CD4-positive, alpha-beta memory T cell (primary cell): ENCODE measurements at regions not wholly inside any gene's neighbourhood (a gene's known extent, or its start where the extent isn't known, plus 50 kb on each side); places are given as distances from the start of the nearest gene placed in this dataset.

Source experiments
- CTCF ChIA-PET: fragments of 350-600 bp; sonication (Branson Sonifier 250); formaldehyde crosslinking; loops from one replicate; lab custom pipeline; 2021; ENCODE audit warnings: inconsistent platforms; ENCODE audit not compliant: partially characterized antibody; lab: Charles Lee
- POLR2A ChIA-PET: fragments of 350-600 bp; sonication (Branson Sonifier 250); formaldehyde crosslinking; loops from one replicate; lab custom pipeline; 2021; ENCODE audit not compliant: partially characterized antibody; lab: Charles Lee
- DNase-seq, 5 donors: peaks; one replicate each; pipeline versions ENCODE4 v3.0.0 to v3.0.0-alpha.2; 2020 to 2022; ENCODE audit warnings: mixed read lengths in 1 of 5
- H3K27ac ChIP-seq: one replicate; pipeline ENCODE4 v1.7.0; 2013; ENCODE audit warnings: low read depth, low read length
- H3K27me3 ChIP-seq: 2 replicates; pipeline ENCODE4 v1.7.0; 2013; ENCODE audit warnings: mild to moderate bottlenecking, low read length, moderate library complexity; ENCODE audit not compliant: insufficient read depth
- H3K36me3 ChIP-seq: 2 replicates; pipeline ENCODE4 v1.7.0; 2013; ENCODE audit warnings: mild to moderate bottlenecking, low read length, moderate library complexity; ENCODE audit not compliant: insufficient read depth
- H3K4me1 ChIP-seq: 2 replicates; pipeline ENCODE4 v1.7.0; 2013; ENCODE audit warnings: mild to moderate bottlenecking, low read length, moderate library complexity; ENCODE audit not compliant: insufficient read depth
- H3K4me3 ChIP-seq, 2 donors: one replicate each; pipeline ENCODE4 v1.7.0; 2013; ENCODE audit warnings: low read length in 2 of 2, mild to moderate bottlenecking in 1 of 2
- H3K9me3 ChIP-seq, 2 donors: one replicate each; pipeline ENCODE4 v1.7.0; 2013; ENCODE audit warnings: low read length in 2 of 2, control low read depth in 1 of 2; ENCODE audit not compliant: control insufficient read depth in 1 of 2
- H3K27ac Mint-ChIP-seq, 7 donors: one replicate each; pipeline ENCODE4 v1.8.0; 2020 to 2021; ENCODE audit warnings: mixed read lengths in 7 of 7, mild to moderate bottlenecking in 6 of 7, inconsistent platforms in 3 of 7, moderate library complexity in 3 of 7
- H3K27me3 Mint-ChIP-seq, 2 donors: one replicate each; pipeline ENCODE4 v1.8.0; 2020 to 2021; ENCODE audit warnings: mixed read lengths in 2 of 2
- H3K36me3 Mint-ChIP-seq, 2 donors: one replicate each; pipeline ENCODE4 v1.8.0; 2020 to 2021; ENCODE audit warnings: mixed read lengths in 2 of 2, inconsistent platforms in 1 of 2, mild to moderate bottlenecking in 1 of 2
- H3K4me1 Mint-ChIP-seq, 4 donors: one replicate each; pipeline ENCODE4 v1.8.0; 2020 to 2021; ENCODE audit warnings: mixed read lengths in 4 of 4, mild to moderate bottlenecking in 1 of 4
- H3K4me3 Mint-ChIP-seq, 8 donors: one replicate each; pipeline ENCODE4 v1.8.0; 2020 to 2021; ENCODE audit warnings: mixed read lengths in 8 of 8, mild to moderate bottlenecking in 7 of 8, moderate library complexity in 6 of 8, inconsistent platforms in 3 of 8
- H3K9me3 Mint-ChIP-seq, 8 donors: one replicate each; pipeline ENCODE4 v1.8.0; 2020 to 2021; ENCODE audit warnings: mixed read lengths in 8 of 8, mild to moderate bottlenecking in 5 of 8, inconsistent platforms in 3 of 8, moderate library complexity in 1 of 8
- intact Hi-C: fragments of 100-400 bp; cut with micrococcal nuclease; formaldehyde crosslinking; loops from one replicate; pipeline ENCODE4 v1.15.1; 2023

- Histone ChIP-seq H3K9me3 (no peaks in the 10 kb centered on the region), H3K4me1 (no peaks in the 10 kb centered on the region), H3K4me3 (no peak overlapping the region), H3K36me3 (no peaks in the 10 kb centered on the region), H3K27me3 (no peaks in the 10 kb centered on the region), H3K27ac (no peak overlapping the region)
- Mint-ChIP-seq H3K4me1 (no peaks in the 10 kb centered on the region), H3K27ac (no peak overlapping the region), H3K9me3 (no peaks in the 10 kb centered on the region), H3K27me3 (peaks cover 0 to 2% of the 10 kb centered on the region in 2 donors), H3K36me3 (no peaks in the 10 kb centered on the region), H3K4me3 (no peak overlapping the region)
- DNase-seq: no peak
- ChIA-PET POLR2A (no interaction called here), CTCF (no interaction called here)
- intact Hi-C loops: no loop called here
Observed at GRCh38 chr9:107105784-107106183, 177.3 kb upstream of the RAD23B start.

GRCh38 chr9:107106416-107106815, 176.7 kb upstream of the RAD23B start:
- H3K36me3 ChIP-seq: no peaks in the 10 kb centered on the region
- H3K27ac ChIP-seq: no peak overlapping the region
- intact Hi-C loops: no loop called here
- H3K4me3 Mint-ChIP-seq: no peak overlapping the region
- H3K36me3 Mint-ChIP-seq: no peaks in the 10 kb centered on the region
- H3K27ac Mint-ChIP-seq: no peak overlapping the region
- H3K4me1 Mint-ChIP-seq: no peaks in the 10 kb centered on the region
- no peaks in the 10 kb centered on the region for H3K27me3 ChIP-seq
- peaks cover 0 to 2% of the 10 kb centered on the region in 2 donors for H3K27me3 Mint-ChIP-seq
- H3K9me3 ChIP-seq: no peaks in the 10 kb centered on the region
- H3K4me3 ChIP-seq: no peak overlapping the region
- no peaks in the 10 kb centered on the region for H3K9me3 Mint-ChIP-seq
- no peaks in the 10 kb centered on the region for H3K4me1 ChIP-seq
- CTCF ChIA-PET: no interaction called here
- no peak for DNase-seq
- POLR2A ChIA-PET: no interaction called here

GRCh38 chr9:107108342-107109130, 174.5 kb upstream of the RAD23B start:
- Histone ChIP-seq H3K4me3 (no peak overlapping the region), H3K36me3 (no peaks in the 10 kb centered on the region), H3K27me3 (no peaks in the 10 kb centered on the region), H3K9me3 (no peaks in the 10 kb centered on the region), H3K4me1 (no peaks in the 10 kb centered on the region), H3K27ac (no peak overlapping the region)
- Mint-ChIP-seq H3K36me3 (no peaks in the 10 kb centered on the region), H3K27ac (no peak overlapping the region), H3K27me3 (peaks cover 0 to 5% of the 10 kb centered on the region in 2 donors), H3K9me3 (no peaks in the 10 kb centered on the region), H3K4me1 (no peaks in the 10 kb centered on the region), H3K4me3 (no peak overlapping the region)
- ChIA-PET CTCF (no interaction called here), POLR2A (no interaction called here)
- no peak for DNase-seq
- intact Hi-C loops: no loop called here

GRCh38 chr9:107109324-107109723, 173.8 kb upstream of the RAD23B start:
- CTCF ChIA-PET: no interaction called here
- H3K4me1 Mint-ChIP-seq: peaks cover 0 to under 1% (median 0%) of the 10 kb centered on the region in 4 donors
- Histone ChIP-seq H3K27ac (no peak overlapping the region), H3K4me3 (no peak overlapping the region), H3K27me3 (no peaks in the 10 kb centered on the region), H3K36me3 (no peaks in the 10 kb centered on the region), H3K9me3 (no peaks in the 10 kb centered on the region), H3K4me1 (no peaks in the 10 kb centered on the region)
- intact Hi-C loops: no loop called here
- no peaks in the 10 kb centered on the region for H3K36me3 Mint-ChIP-seq
- H3K9me3 Mint-ChIP-seq: no peaks in the 10 kb centered on the region
- peak overlapping the region in 1 of 8 donors; percentile 26 for H3K4me3 Mint-ChIP-seq
- POLR2A ChIA-PET: no interaction called here
- H3K27me3 Mint-ChIP-seq: peaks cover 0 to 5% of the 10 kb centered on the region in 2 donors
- no peak overlapping the region for H3K27ac Mint-ChIP-seq
- no peak for DNase-seq

- POLR2A ChIA-PET: no interaction called here
- intact Hi-C loops: no loop called here
- Mint-ChIP-seq H3K9me3 (no peaks in the 10 kb centered on the region), H3K27me3 (peaks cover 0 to 5% of the 10 kb centered on the region in 2 donors), H3K36me3 (no peaks in the 10 kb centered on the region), H3K4me3 (no peak overlapping the region), H3K27ac (no peak overlapping the region), H3K4me1 (peaks cover 0 to 5% (median under 1%) of the 10 kb centered on the region in 4 donors)
- CTCF ChIA-PET: no interaction called here
- no peaks in the 10 kb centered on the region for H3K36me3 ChIP-seq
- no peak overlapping the region for H3K4me3 ChIP-seq
- no peak for DNase-seq
- no peaks in the 10 kb centered on the region for H3K9me3 ChIP-seq
- H3K27ac ChIP-seq: no peak overlapping the region
- H3K4me1 ChIP-seq: no peaks in the 10 kb centered on the region
- no peaks in the 10 kb centered on the region for H3K27me3 ChIP-seq
Observed at GRCh38 chr9:107110153-107110552, 172.9 kb upstream of the RAD23B start.

- H3K27me3 Mint-ChIP-seq: peaks cover 0 to 5% of the 10 kb centered on the region in 2 donors
- no peaks in the 10 kb centered on the region for H3K4me1 ChIP-seq
- no peak overlapping the region for H3K27ac ChIP-seq
- H3K36me3 Mint-ChIP-seq: no peaks in the 10 kb centered on the region
- H3K9me3 ChIP-seq: no peaks in the 10 kb centered on the region
- ChIA-PET POLR2A (no interaction called here), CTCF (no interaction called here)
- H3K4me3 Mint-ChIP-seq: no peak overlapping the region
- no peaks in the 10 kb centered on the region for H3K9me3 Mint-ChIP-seq
- intact Hi-C loops: no loop called here
- no peak overlapping the region for H3K4me3 ChIP-seq
- no peak overlapping the region for H3K27ac Mint-ChIP-seq
- DNase-seq: no peak
- H3K36me3 ChIP-seq: no peaks in the 10 kb centered on the region
- H3K4me1 Mint-ChIP-seq: peaks cover 0 to 5% (median under 1%) of the 10 kb centered on the region in 4 donors
- H3K27me3 ChIP-seq: no peaks in the 10 kb centered on the region
Observed at GRCh38 chr9:107112707-107113243, 170.3 kb upstream of the RAD23B start.

GRCh38 chr9:107118863-107119624, 164.0 kb upstream of the RAD23B start:
- Histone ChIP-seq H3K4me3 (no peak overlapping the region), H3K27me3 (peaks cover 3% of the 10 kb centered on the region), H3K4me1 (no peaks in the 10 kb centered on the region), H3K9me3 (no peaks in the 10 kb centered on the region), H3K36me3 (no peaks in the 10 kb centered on the region), H3K27ac (no peak overlapping the region)
- H3K27ac Mint-ChIP-seq: no peak overlapping the region
- H3K4me3 Mint-ChIP-seq: no peak overlapping the region
- ChIA-PET POLR2A (no interaction called here), CTCF (no interaction called here)
- no peaks in the 10 kb centered on the region for H3K9me3 Mint-ChIP-seq
- peaks cover 0 to 5% (median under 1%) of the 10 kb centered on the region in 4 donors for H3K4me1 Mint-ChIP-seq
- intact Hi-C loops: no loop called here
- no peaks in the 10 kb centered on the region for H3K27me3 Mint-ChIP-seq
- no peak for DNase-seq
- H3K36me3 Mint-ChIP-seq: no peaks in the 10 kb centered on the region
